ENCODE measurements at regions not wholly inside any gene's neighbourhood (a gene's known extent, or its start where the extent isn't known, plus 50 kb on each side); places are given as distances from the start of the nearest gene placed in this dataset.

DNA sequence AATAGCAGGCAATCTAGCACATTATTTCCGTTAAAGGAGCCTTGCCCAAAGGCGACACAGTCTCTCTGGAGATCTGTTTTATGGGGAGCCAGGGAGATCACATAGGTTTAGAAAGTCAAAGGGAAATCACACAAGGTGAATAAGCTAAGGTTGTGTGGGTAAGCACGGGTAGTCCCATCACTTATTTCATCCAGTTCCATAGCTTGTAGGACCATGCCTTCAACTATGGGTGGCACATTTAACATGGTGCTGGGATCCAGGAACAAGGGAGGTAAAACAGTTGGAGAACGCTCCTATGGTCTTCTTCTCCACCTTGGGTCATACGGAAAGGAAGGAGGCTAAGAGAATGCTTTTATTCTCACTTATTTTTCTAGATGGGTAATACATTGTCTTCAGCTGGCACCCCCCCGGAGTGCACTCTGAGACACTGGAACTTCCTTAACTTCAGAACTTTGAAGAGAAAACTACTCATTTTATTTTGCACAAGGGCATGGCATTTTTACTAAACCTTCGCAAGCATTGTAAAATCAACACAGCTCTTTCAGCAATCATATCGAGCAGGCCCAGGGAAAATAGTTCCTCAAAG is 435.4 kb downstream of the KIF20B start:
- H3K36me3 ChIP-seq, result no peaks in the 10 kb centered on the region
- intact Hi-C loops (cut with DNase I), result no loop called here
- no peaks in the 10 kb centered on the region for H3K9me3 ChIP-seq
- no peaks in the 10 kb centered on the region for H3K27me3 ChIP-seq (replicated peaks; ENCODE audit: insufficient read depth)
- no peak overlapping the region for H3K27ac ChIP-seq
- WGBS, result 78% methylated on average over 8 of the region's 8 CpGs
- no peak for TF ChIP-seq POLR2AphosphoS5 (IDR thresholded peaks at IDR 0.05)
- TF ChIP-seq, protein P1, sequence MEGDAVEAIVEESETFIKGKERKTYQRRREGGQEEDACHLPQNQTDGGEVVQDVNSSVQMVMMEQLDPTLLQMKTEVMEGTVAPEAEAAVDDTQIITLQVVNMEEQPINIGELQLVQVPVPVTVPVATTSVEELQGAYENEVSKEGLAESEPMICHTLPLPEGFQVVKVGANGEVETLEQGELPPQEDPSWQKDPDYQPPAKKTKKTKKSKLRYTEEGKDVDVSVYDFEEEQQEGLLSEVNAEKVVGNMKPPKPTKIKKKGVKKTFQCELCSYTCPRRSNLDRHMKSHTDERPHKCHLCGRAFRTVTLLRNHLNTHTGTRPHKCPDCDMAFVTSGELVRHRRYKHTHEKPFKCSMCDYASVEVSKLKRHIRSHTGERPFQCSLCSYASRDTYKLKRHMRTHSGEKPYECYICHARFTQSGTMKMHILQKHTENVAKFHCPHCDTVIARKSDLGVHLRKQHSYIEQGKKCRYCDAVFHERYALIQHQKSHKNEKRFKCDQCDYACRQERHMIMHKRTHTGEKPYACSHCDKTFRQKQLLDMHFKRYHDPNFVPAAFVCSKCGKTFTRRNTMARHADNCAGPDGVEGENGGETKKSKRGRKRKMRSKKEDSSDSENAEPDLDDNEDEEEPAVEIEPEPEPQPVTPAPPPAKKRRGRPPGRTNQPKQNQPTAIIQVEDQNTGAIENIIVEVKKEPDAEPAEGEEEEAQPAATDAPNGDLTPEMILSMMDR (IDR thresholded peaks at IDR 0.05), result no peak
- TF ChIP-seq POLR2A (IDR thresholded peaks at IDR 0.05), result no peak
- no peak overlapping the region for H3K4me3 ChIP-seq
- DNase-seq (ENCODE audit: low spot score), result no peak
- H3K4me1 ChIP-seq (replicated peaks), result no peaks in the 10 kb centered on the region

DNA sequence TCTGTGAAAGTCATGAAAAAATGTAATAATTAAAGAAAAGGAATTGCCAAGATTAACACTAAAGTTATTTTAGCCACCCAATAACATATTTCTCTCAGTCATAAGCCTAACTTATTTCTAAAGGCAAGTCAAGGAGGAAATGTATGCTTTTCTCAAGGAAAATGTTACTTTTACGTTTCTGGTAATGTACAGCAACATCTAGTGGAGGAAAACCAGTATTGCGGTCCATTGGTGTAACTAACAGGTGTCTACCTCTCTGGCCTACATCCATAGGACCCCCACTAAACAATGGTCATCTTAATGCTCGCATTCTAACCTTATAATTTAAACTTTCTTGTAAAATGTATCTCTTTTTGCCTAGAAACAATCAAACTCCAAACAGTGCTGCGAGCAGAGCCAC is 437.5 kb downstream of the KIF20B start:
- H3K4me1 ChIP-seq (replicated peaks), result no peaks in the 10 kb centered on the region
- H3K4me3 ChIP-seq, result no peak overlapping the region
- no peaks in the 10 kb centered on the region for H3K9me3 ChIP-seq
- 81% methylated on average over 4 of the region's 4 CpGs for WGBS
- DNase-seq (ENCODE audit: low spot score), result no peak
- intact Hi-C loops (cut with DNase I), result no loop called here
- no peaks in the 10 kb centered on the region for H3K27me3 ChIP-seq (replicated peaks; ENCODE audit: insufficient read depth)
- no peak overlapping the region for H3K27ac ChIP-seq
- H3K36me3 ChIP-seq, result no peaks in the 10 kb centered on the region
- TF ChIP-seq, protein P1 (IDR thresholded peaks at IDR 0.05), result peak in 2 of 4 experiments; percentile 15 to 47
- no peak for TF ChIP-seq POLR2AphosphoS5 (IDR thresholded peaks at IDR 0.05)

DNA sequence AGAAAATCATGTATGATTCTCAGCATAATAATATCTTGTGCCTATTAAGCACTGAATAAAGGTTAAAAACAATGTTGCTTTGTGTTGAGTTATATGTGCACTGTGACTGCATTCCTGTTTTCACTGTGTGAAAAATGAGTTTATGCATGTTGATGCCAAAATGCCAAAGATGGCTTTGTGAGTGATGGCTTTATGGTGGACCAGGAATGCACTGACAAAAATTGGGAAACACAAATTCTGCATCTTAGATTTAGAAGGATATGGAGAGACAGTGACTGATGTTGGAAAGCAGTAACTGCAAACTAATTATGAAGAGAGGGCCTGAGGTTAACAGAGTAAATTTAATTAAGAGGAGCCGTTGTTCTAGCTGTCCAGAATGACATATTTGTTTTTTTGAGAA is 440.4 kb downstream of the KIF20B start:
- 55% methylated on average over 1 of the region's 1 CpG for WGBS
- no peak for TF ChIP-seq POLR2AphosphoS5 (IDR thresholded peaks at IDR 0.05)
- no peak for TF ChIP-seq POLR2A (IDR thresholded peaks at IDR 0.05)
- TF ChIP-seq, protein P1 (IDR thresholded peaks at IDR 0.05), result no peak
- Histone ChIP-seq H3K36me3 (no peaks in the 10 kb centered on the region), H3K27ac (no peak overlapping the region), H3K9me3 (no peaks in the 10 kb centered on the region), H3K4me3 (no peak overlapping the region), H3K27me3 (replicated peaks; ENCODE audit: insufficient read depth) (no peaks in the 10 kb centered on the region), H3K4me1 (replicated peaks) (no peaks in the 10 kb centered on the region)
- intact Hi-C loops (cut with DNase I), result no loop called here
- no peak for DNase-seq (ENCODE audit: low spot score)

DNA sequence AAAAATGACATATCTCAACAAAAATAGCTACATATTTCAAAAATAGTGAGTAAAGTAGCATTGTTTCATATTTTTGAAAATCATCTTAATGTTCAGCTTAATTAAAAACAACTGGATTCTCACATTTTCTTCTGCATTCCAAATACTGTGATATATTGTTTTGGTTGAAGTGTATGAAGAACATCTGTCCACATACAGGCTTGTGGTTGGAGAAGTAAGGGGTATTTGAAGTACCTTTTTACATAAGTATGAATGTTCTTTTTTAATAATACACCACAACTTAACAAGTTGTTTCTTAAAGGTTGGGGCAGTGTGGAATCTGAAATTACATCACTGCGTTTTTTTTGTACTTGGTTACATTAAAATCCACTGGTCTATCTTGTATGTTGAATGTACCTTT is 442.5 kb downstream of the KIF20B start:
- no peaks in the 10 kb centered on the region for H3K27me3 ChIP-seq (replicated peaks; ENCODE audit: insufficient read depth)
- no peaks in the 10 kb centered on the region for H3K9me3 ChIP-seq
- no peak overlapping the region for H3K27ac ChIP-seq
- no peaks in the 10 kb centered on the region for H3K4me1 ChIP-seq (replicated peaks)
- TF ChIP-seq POLR2A (IDR thresholded peaks at IDR 0.05) (no peak), POLR2AphosphoS5 (IDR thresholded peaks at IDR 0.05) (no peak)
- TF ChIP-seq, protein P1 (IDR thresholded peaks at IDR 0.05), result no peak
- intact Hi-C loops (cut with DNase I), result no loop called here
- no peak for DNase-seq (ENCODE audit: low spot score)
- 97% methylated on average over 1 of the region's 1 CpG for WGBS
- no peaks in the 10 kb centered on the region for H3K36me3 ChIP-seq
- no peak overlapping the region for H3K4me3 ChIP-seq

DNA sequence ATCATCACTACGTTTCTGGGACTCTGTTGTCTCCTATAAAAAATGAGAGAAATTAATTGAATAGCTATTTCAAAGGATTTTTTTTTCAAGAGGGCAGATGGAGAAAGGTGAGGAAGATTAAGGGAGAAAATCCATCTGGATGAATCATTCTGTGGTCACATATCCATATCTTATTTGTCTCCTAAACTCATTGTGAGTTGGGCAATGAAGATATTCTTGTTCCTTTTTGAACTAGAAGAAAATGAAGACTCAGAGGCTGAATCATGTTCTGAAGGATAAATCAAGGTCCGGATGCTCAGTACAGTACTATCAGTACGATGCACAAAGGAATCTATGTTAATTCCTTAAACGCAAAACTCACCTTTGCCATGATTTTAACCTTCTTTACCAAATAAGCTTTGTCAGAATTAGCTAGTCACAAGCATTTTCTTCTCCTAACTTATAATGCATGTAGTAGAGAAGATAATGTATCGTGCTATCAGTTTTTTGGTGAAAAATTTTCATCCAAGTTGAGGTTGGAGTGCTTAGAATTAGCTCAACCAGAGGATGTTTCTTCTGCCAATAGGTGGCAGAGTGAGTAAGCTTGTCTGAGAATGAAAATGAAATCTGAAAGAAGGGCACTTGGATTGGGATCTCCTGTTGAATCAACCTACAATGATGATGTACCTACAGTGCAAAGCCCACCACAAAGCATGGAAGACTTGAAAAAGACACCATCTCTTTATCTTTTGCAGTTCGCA is 446.9 kb downstream of the KIF20B start:
- no peak for DNase-seq (ENCODE audit: low spot score)
- Histone ChIP-seq H3K27me3 (replicated peaks; ENCODE audit: insufficient read depth) (no peaks in the 10 kb centered on the region), H3K36me3 (no peaks in the 10 kb centered on the region), H3K27ac (no peak overlapping the region), H3K4me1 (replicated peaks) (no peaks in the 10 kb centered on the region), H3K4me3 (no peak overlapping the region), H3K9me3 (no peaks in the 10 kb centered on the region)
- 71% methylated on average over 6 of the region's 6 CpGs for WGBS
- intact Hi-C loops (cut with DNase I), result no loop called here
- TF ChIP-seq POLR2AphosphoS5 (IDR thresholded peaks at IDR 0.05) (no peak), POLR2A (IDR thresholded peaks at IDR 0.05) (no peak)
- TF ChIP-seq, protein P1 (IDR thresholded peaks at IDR 0.05), result peak in 2 of 4 experiments; percentile 8 to 45
